ENCODE measurements at regions not wholly inside any gene's neighbourhood (a gene's known extent, or its start where the extent isn't known, plus 50 kb on each side); places are given as distances from the start of the nearest gene placed in this dataset.
"Not testable (repeated sequence)": the region's sequence is repeated elsewhere in the genome, so short reads cannot be mapped to it uniquely, and the experiment has no call there.

GRCh38 chr1:238334170-238334569 is 443.4 kb upstream of the ZP4 start:
- H3K27me3 ChIP-seq = no peaks in the 10 kb centered on the region
- H3K4me1 ChIP-seq = no peaks in the 10 kb centered on the region
- intact Hi-C loops (cut with DNase I) = no loop called here
- WGBS, 2 donors = 57 to 87% methylated on average over 1 of the region's 1 CpG
- no peak overlapping the region for H3K27ac ChIP-seq
- peaks cover 0 to 2% (median 0%) of the 10 kb centered on the region in 4 donors for H3K9me3 ChIP-seq
- DNase-seq = no peak
- H3K36me3 ChIP-seq = no peaks in the 10 kb centered on the region
- TF ChIP-seq EP300 (IDR thresholded peaks at IDR 0.05) (no peak), CTCF (IDR thresholded peaks at IDR 0.05) (no peak), POLR2AphosphoS5 (IDR thresholded peaks at IDR 0.05) (no peak), POLR2A (IDR thresholded peaks at IDR 0.05) (no peak)
- no peak overlapping the region for H3K4me3 ChIP-seq

DNA sequence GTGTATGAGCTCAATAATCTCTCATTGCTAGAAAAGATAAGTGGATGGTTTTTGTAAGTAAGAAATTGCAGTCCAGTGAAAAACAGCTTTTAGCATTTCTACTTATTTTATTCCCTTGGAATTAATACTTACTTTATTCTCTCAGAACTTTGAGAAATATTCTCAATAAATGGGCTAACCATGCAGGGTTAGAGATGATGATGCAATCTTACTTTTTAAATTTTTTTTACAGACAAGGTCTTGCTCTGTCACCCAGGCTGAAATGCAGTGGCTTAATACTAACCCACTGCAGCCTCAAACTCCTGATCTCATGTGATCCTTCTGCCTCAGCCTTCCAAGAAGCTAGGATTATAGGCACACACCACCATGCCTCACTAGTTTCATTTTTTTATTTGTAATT is 440.8 kb upstream of the ZP4 start:
- H3K36me3 ChIP-seq = no peaks in the 10 kb centered on the region
- H3K27ac ChIP-seq = no peak overlapping the region
- no peaks in the 10 kb centered on the region for H3K27me3 ChIP-seq
- intact Hi-C loops (cut with DNase I) = no loop called here
- no peak for DNase-seq
- no peaks in the 10 kb centered on the region for H3K4me1 ChIP-seq
- no peaks in the 10 kb centered on the region for H3K9me3 ChIP-seq
- H3K4me3 ChIP-seq = no peak overlapping the region
- TF ChIP-seq EP300 (IDR thresholded peaks at IDR 0.05) (no peak), POLR2AphosphoS5 (IDR thresholded peaks at IDR 0.05) (no peak), CTCF (IDR thresholded peaks at IDR 0.05) (no peak), POLR2A (IDR thresholded peaks at IDR 0.05) (no peak)

- intact Hi-C loops (cut with DNase I) = no loop called here
- no peaks in the 10 kb centered on the region for H3K4me1 ChIP-seq
- H3K4me3 ChIP-seq = no peak overlapping the region
- no peak overlapping the region for H3K27ac ChIP-seq
- TF ChIP-seq EP300 (IDR thresholded peaks at IDR 0.05) = no peak
- TF ChIP-seq POLR2AphosphoS5 (IDR thresholded peaks at IDR 0.05) = no peak
- TF ChIP-seq POLR2A (IDR thresholded peaks at IDR 0.05) = no peak
- TF ChIP-seq CTCF (IDR thresholded peaks at IDR 0.05) = no peak
- no peaks in the 10 kb centered on the region for H3K27me3 ChIP-seq
- no peaks in the 10 kb centered on the region for H3K9me3 ChIP-seq
- WGBS, 2 donors = 62 to 68% methylated on average over 1 of the region's 1 CpG
- H3K36me3 ChIP-seq = no peaks in the 10 kb centered on the region
- DNase-seq = no peak
These were observed 438.9 kb upstream of the ZP4 start for GRCh38 chr1:238329671-238330070.

GRCh38 chr1:238327033-238327432 is 436.3 kb upstream of the ZP4 start:
- H3K4me1 ChIP-seq; H3K27ac ChIP-seq; intact Hi-C loops (cut with DNase I); H3K36me3 ChIP-seq; H3K4me3 ChIP-seq; H3K9me3 ChIP-seq; DNase-seq; H3K27me3 ChIP-seq: not testable (repeated sequence)
- WGBS, 2 donors = 93 to 96% methylated on average over 22 of the region's 22 CpGs

- 75 to 77% methylated on average over 9 of the region's 9 CpGs for WGBS, 2 donors
- DNase-seq = not testable (repeated sequence)
These were observed 435.8 kb upstream of the ZP4 start for GRCh38 chr1:238326479-238326878.

DNA sequence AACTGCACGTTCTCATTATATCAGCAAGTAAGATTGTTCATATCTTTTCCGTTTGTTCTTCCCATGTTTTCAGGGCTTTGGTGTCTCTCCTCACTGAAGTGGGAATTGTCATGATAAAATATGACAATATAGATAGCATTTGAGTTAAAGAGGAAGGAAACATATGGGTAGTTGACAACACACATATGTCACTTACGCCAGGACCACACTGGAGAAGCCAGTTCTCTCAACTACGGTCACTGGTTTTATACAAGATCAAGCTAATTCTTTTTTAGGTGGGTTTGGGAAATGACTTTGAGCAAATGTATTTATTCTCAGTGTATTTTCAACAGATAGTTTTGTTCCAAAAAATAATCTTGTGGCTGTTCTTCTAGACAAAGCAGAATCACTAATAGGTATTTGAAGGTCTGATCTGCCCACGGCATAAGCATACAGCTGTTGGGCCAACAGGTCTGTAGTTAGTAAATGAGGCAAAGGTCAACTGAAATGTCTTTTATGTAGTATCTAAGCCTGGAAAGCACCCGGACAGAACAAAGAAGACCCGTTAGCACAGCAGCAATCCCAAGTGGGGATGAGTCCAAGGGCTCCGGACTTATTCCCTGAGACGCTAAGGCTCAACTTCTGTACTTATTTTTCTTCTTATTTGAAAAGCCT is 433.6 kb upstream of the ZP4 start:
- Histone ChIP-seq H3K36me3 (no peaks in the 10 kb centered on the region), H3K4me3 (no peak overlapping the region), H3K27ac (no peak overlapping the region), H3K4me1 (no peaks in the 10 kb centered on the region), H3K9me3 (no peaks in the 10 kb centered on the region), H3K27me3 (no peaks in the 10 kb centered on the region)
- intact Hi-C loops (cut with DNase I) = no loop called here
- WGBS, 2 donors = 67 to 81% methylated on average over 9 of the region's 9 CpGs
- no peak for TF ChIP-seq EP300 (IDR thresholded peaks at IDR 0.05)
- no peak for TF ChIP-seq CTCF (IDR thresholded peaks at IDR 0.05)
- TF ChIP-seq POLR2AphosphoS5 (IDR thresholded peaks at IDR 0.05) = no peak
- no peak for TF ChIP-seq POLR2A (IDR thresholded peaks at IDR 0.05)
- DNase-seq = no peak

More at GRCh38 chr1:238326479-238326878, 435.8 kb upstream of the ZP4 start:
- H3K4me3 ChIP-seq; H3K4me1 ChIP-seq; intact Hi-C loops (cut with DNase I); H3K9me3 ChIP-seq; H3K36me3 ChIP-seq; H3K27me3 ChIP-seq; H3K27ac ChIP-seq: not testable (repeated sequence)

Data from sigmoid colon (tissue), 6 donors.